A549 (cell line): ENCODE measurements at regions not wholly inside any gene's neighbourhood (a gene's known extent, or its start where the extent isn't known, plus 50 kb on each side); places are given as distances from the start of the nearest gene placed in this dataset.

Source experiments
- MYC ChIP-seq: IDR thresholded peaks from 2 replicates; pipeline ENCODE4 v1.6.1; 2012; ENCODE audit warnings: mild to moderate bottlenecking, inconsistent platforms, low read length, improper control_type of control experiment, borderline replicate concordance
- RAD21 ChIP-seq, 2 experiments: fragments of >200 bp in 1 of 2; sonication (Bioruptor Twin) in 1 of 2; formaldehyde crosslinking in 1 of 2; IDR thresholded peaks in 1 of 2; conservative IDR thresholded peaks in 1 of 2; 2 replicates in 1 of 2; 3 replicates in 1 of 2; pipeline ENCODE4 v1.6.1; 2012 to 2018; ENCODE audit warnings: inconsistent platforms in 1 of 2

DNA sequence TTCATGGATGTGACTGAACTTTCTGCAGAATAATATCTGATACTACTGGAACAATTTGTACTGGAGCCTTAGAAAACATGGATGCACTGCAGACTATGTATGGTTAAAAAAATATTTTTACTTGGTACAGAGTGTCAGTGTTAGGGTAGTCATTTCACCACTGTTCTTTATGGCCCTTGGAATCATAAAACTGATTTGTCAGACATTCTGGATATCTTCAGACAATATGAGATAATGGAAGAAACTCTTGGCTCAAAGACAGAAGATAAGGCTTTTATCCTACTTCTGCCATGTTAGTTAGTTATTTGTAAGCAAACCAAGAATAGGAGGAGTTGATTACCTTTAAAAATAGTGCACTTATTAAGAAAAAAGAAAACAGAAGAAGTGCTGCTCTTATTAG lies 209.4 kb downstream of the LRIG3 start:
- TF ChIP-seq MYC (no peak), RAD21 (conservative IDR thresholded peaks at IDR 0.05 in 1 of 2, IDR thresholded peaks at IDR 0.05 in 1 of 2) (no peak)
